T-helper 17 cell (primary cell): ENCODE measurements at regions not wholly inside any gene's neighbourhood (a gene's known extent, or its start where the extent isn't known, plus 50 kb on each side); places are given as distances from the start of the nearest gene placed in this dataset.

ENCODE experiments used
- ATAC-seq: fragments of 150-1000 bp; cut with Tn5 transposase; 2 replicates; pipeline ENCODE4 v1.10.0; 2021; ENCODE audit warnings: mild to moderate bottlenecking, moderate library complexity
- DNase-seq, 3 donors: peaks; one replicate each; pipeline versions ENCODE4 v3.0.0 to v3.0.0-alpha.2; 2020 to 2021
- H3K9me3 ChIP-seq: one replicate; pipeline ENCODE4 v1.7.0; 2013; ENCODE audit warnings: low read length, mild to moderate bottlenecking; ENCODE audit not compliant: control insufficient read depth, poor library complexity, severe bottlenecking
- H3K27ac Mint-ChIP-seq: one replicate; pipeline ENCODE4 v1.8.0; 2022; ENCODE audit warnings: mild to moderate bottlenecking, moderate library complexity, mixed read lengths
- H3K27me3 Mint-ChIP-seq: one replicate; pipeline ENCODE4 v1.8.0; 2022; ENCODE audit warnings: mixed read lengths
- H3K36me3 Mint-ChIP-seq: one replicate; pipeline ENCODE4 v1.8.0; 2022; ENCODE audit warnings: low read depth, mixed read lengths
- H3K4me1 Mint-ChIP-seq: one replicate; pipeline ENCODE4 v1.8.0; 2022; ENCODE audit warnings: mild to moderate bottlenecking, mixed read lengths
- H3K4me3 Mint-ChIP-seq: one replicate; pipeline ENCODE4 v1.8.0; 2022; ENCODE audit warnings: mild to moderate bottlenecking, moderate library complexity, mixed read lengths

- DNase-seq (no peak), ATAC-seq (no peak)
- Mint-ChIP-seq H3K27me3 (no peaks in the 10 kb centered on the region), H3K4me3 (no peak overlapping the region), H3K27ac (no peak overlapping the region), H3K36me3 (no peaks in the 10 kb centered on the region), H3K4me1 (no peaks in the 10 kb centered on the region)
- H3K9me3 ChIP-seq, result no peaks in the 10 kb centered on the region
These were observed 526.1 kb upstream of the CDH18 start for GRCh38 chr5:20514145-20514544.

- Mint-ChIP-seq H3K4me3 (no peak overlapping the region), H3K4me1 (no peaks in the 10 kb centered on the region), H3K27ac (no peak overlapping the region), H3K27me3 (no peaks in the 10 kb centered on the region), H3K36me3 (no peaks in the 10 kb centered on the region)
- no peaks in the 10 kb centered on the region for H3K9me3 ChIP-seq
- ATAC-seq (no peak), DNase-seq (no peak)
These were observed 512.5 kb upstream of the CDH18 start for GRCh38 chr5:20500546-20500945.

- no peak for ATAC-seq
- H3K9me3 ChIP-seq, result no peaks in the 10 kb centered on the region
- Mint-ChIP-seq H3K27me3 (no peaks in the 10 kb centered on the region), H3K4me3 (no peak overlapping the region), H3K36me3 (no peaks in the 10 kb centered on the region), H3K4me1 (no peaks in the 10 kb centered on the region), H3K27ac (no peak overlapping the region)
- no peak for DNase-seq
These were observed 510.9 kb upstream of the CDH18 start for GRCh38 chr5:20498926-20499325.

GRCh38 chr5:20498102-20498501 lies 510.1 kb upstream of the CDH18 start:
- H3K27ac Mint-ChIP-seq, result no peak overlapping the region
- no peak for DNase-seq
- no peaks in the 10 kb centered on the region for H3K27me3 Mint-ChIP-seq

GRCh38 chr5:20497356-20497755 lies 509.4 kb upstream of the CDH18 start:
- no peak for DNase-seq
- Mint-ChIP-seq H3K36me3 (no peaks in the 10 kb centered on the region), H3K4me1 (no peaks in the 10 kb centered on the region), H3K27me3 (no peaks in the 10 kb centered on the region), H3K27ac (no peak overlapping the region), H3K4me3 (no peak overlapping the region)
- no peaks in the 10 kb centered on the region for H3K9me3 ChIP-seq
- no peak for ATAC-seq

More at GRCh38 chr5:20498102-20498501, 510.1 kb upstream of the CDH18 start:
- no peaks in the 10 kb centered on the region for H3K36me3 Mint-ChIP-seq
- no peak for ATAC-seq
- H3K4me3 Mint-ChIP-seq, result no peak overlapping the region
- H3K4me1 Mint-ChIP-seq, result no peaks in the 10 kb centered on the region
- no peaks in the 10 kb centered on the region for H3K9me3 ChIP-seq

GRCh38 chr5:20494706-20495105 lies 506.7 kb upstream of the CDH18 start:
- no peaks in the 10 kb centered on the region for H3K27me3 Mint-ChIP-seq
- H3K9me3 ChIP-seq, result no peaks in the 10 kb centered on the region
- no peak overlapping the region for H3K27ac Mint-ChIP-seq
- ATAC-seq (no peak), DNase-seq (no peak)
- H3K4me1 Mint-ChIP-seq, result no peaks in the 10 kb centered on the region
- H3K36me3 Mint-ChIP-seq, result no peaks in the 10 kb centered on the region
- H3K4me3 Mint-ChIP-seq, result no peak overlapping the region

- Mint-ChIP-seq H3K27ac (no peak overlapping the region), H3K4me3 (no peak overlapping the region), H3K4me1 (no peaks in the 10 kb centered on the region), H3K27me3 (no peaks in the 10 kb centered on the region), H3K36me3 (no peaks in the 10 kb centered on the region)
- ATAC-seq (no peak), DNase-seq (no peak)
- H3K9me3 ChIP-seq, result no peaks in the 10 kb centered on the region
These were observed 498.8 kb upstream of the CDH18 start for GRCh38 chr5:20486826-20487225.

- no peak overlapping the region for H3K27ac Mint-ChIP-seq
- H3K36me3 Mint-ChIP-seq, result no peaks in the 10 kb centered on the region
- H3K9me3 ChIP-seq, result no peaks in the 10 kb centered on the region
- H3K27me3 Mint-ChIP-seq, result no peaks in the 10 kb centered on the region
- ATAC-seq (no peak), DNase-seq (no peak)
- no peak overlapping the region for H3K4me3 Mint-ChIP-seq
- no peaks in the 10 kb centered on the region for H3K4me1 Mint-ChIP-seq
These were observed 488.0 kb upstream of the CDH18 start for GRCh38 chr5:20476016-20476415.

GRCh38 chr5:20470997-20471396 lies 483.0 kb upstream of the CDH18 start:
- ATAC-seq (no peak), DNase-seq (no peak)
- no peak overlapping the region for H3K4me3 Mint-ChIP-seq
- no peaks in the 10 kb centered on the region for H3K27me3 Mint-ChIP-seq
- no peak overlapping the region for H3K27ac Mint-ChIP-seq
- no peaks in the 10 kb centered on the region for H3K36me3 Mint-ChIP-seq
- H3K4me1 Mint-ChIP-seq, result no peaks in the 10 kb centered on the region
- H3K9me3 ChIP-seq, result peaks cover 2% of the 10 kb centered on the region

- DNase-seq (no peak), ATAC-seq (no peak)
- Mint-ChIP-seq H3K4me1 (no peaks in the 10 kb centered on the region), H3K36me3 (no peaks in the 10 kb centered on the region), H3K27ac (no peak overlapping the region), H3K4me3 (no peak overlapping the region), H3K27me3 (no peaks in the 10 kb centered on the region)
- H3K9me3 ChIP-seq, result peaks cover 2% of the 10 kb centered on the region
These were observed 481.8 kb upstream of the CDH18 start for GRCh38 chr5:20469792-20470191.

- no peak for DNase-seq
- H3K9me3 ChIP-seq, result peaks cover 2% of the 10 kb centered on the region
- Mint-ChIP-seq H3K27me3 (no peaks in the 10 kb centered on the region), H3K27ac (no peak overlapping the region), H3K4me3 (no peak overlapping the region), H3K4me1 (no peaks in the 10 kb centered on the region), H3K36me3 (no peaks in the 10 kb centered on the region)
- no peak for ATAC-seq
These were observed 481.4 kb upstream of the CDH18 start for GRCh38 chr5:20469390-20469789.

- Mint-ChIP-seq H3K27ac (no peak overlapping the region), H3K4me3 (no peak overlapping the region), H3K27me3 (no peaks in the 10 kb centered on the region), H3K36me3 (no peaks in the 10 kb centered on the region), H3K4me1 (no peaks in the 10 kb centered on the region)
- no peak for ATAC-seq
- DNase-seq, result no peak
- peaks cover 2% of the 10 kb centered on the region for H3K9me3 ChIP-seq
These were observed 478.5 kb upstream of the CDH18 start for GRCh38 chr5:20466512-20466911.

- ATAC-seq, result no peak
- no peak overlapping the region for H3K4me3 Mint-ChIP-seq
- no peak overlapping the region for H3K27ac Mint-ChIP-seq
- no peaks in the 10 kb centered on the region for H3K27me3 Mint-ChIP-seq
- no peaks in the 10 kb centered on the region for H3K36me3 Mint-ChIP-seq
- peaks cover 6% of the 10 kb centered on the region for H3K9me3 ChIP-seq
- no peak for DNase-seq
- H3K4me1 Mint-ChIP-seq, result no peaks in the 10 kb centered on the region
These were observed 475.2 kb upstream of the CDH18 start for GRCh38 chr5:20463206-20463605.

- Mint-ChIP-seq H3K4me1 (no peaks in the 10 kb centered on the region), H3K27me3 (no peaks in the 10 kb centered on the region), H3K36me3 (no peaks in the 10 kb centered on the region), H3K4me3 (no peak overlapping the region), H3K27ac (no peak overlapping the region)
- DNase-seq, result no peak
- H3K9me3 ChIP-seq, result no peaks in the 10 kb centered on the region
- ATAC-seq, result no peak
These were observed 458.1 kb upstream of the CDH18 start for GRCh38 chr5:20446121-20446520.
